UCSD-AML1 (cell line): ENCODE measurements at regions not wholly inside any gene's neighbourhood (a gene's known extent, or its start where the extent isn't known, plus 50 kb on each side); places are given as distances from the start of the nearest gene placed in this dataset.

Experiments used
- DNase-seq: peaks from one replicate; lab custom pipeline; 2025; ENCODE audit not compliant: unreplicated experiment; lab: John Stamatoyannopoulos, UW

- no peak for DNase-seq
Measured at GRCh38 chr6:117167520-117168271, 97.7 kb upstream of the VGLL2 start.

GRCh38 chr6:117168296-117169063 lies 96.9 kb upstream of the VGLL2 start:
- no peak for DNase-seq

DNA sequence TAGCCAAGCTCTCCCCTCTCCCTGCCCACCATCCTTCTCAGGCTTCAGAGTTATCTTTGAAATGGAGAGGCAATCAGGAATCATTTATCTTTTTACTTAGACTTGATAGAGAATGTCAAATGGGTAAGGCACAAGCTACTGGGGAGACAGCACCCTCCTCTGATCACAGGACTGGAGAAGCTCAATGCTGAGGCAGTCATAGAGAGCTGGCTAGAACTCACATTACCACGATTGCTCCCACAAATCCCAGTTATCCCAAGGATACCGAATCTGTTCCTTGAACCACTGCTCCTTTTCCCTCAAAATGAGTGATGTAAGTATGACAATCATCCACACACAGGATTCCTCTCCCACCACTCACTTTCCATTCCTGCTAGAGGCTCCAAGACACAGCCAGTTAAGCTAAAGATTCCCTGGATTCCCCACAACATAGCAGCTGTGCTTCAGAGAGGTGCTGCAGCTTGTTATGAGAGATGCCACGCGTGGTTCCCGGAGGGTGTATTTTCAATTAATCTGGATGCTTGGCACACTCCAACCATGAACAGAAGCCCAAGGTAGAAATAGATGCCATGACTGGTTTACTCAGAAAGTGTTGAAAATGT lies 96.2 kb upstream of the VGLL2 start:
- no peak for DNase-seq

GRCh38 chr6:117169781-117170281 lies 95.5 kb upstream of the VGLL2 start:
- DNase-seq: no peak

DNA sequence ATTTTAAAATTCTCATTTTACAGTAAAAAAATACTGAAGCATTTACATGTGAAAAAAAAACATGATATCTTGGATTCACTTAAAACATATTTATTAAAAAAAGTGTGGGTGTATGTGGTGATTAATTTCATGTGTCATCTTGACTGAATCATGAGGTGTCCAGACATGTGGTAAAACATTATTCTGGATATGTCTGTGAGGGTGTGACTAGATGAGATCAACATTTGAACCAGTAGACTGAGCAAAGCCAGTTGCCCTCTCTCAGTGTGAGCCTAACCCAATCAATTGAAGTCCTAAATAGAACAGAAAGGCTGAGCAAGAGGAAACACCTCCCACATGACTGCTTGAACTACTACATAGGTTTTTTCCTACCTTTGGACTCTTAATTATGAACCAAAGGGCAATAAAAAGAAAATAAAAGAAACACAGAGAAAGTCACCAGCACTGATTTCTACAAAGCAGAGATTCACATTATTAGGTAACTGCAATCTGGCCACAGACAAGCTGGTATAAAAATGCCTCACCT lies 90.5 kb upstream of the VGLL2 start:
- DNase-seq: no peak

DNA sequence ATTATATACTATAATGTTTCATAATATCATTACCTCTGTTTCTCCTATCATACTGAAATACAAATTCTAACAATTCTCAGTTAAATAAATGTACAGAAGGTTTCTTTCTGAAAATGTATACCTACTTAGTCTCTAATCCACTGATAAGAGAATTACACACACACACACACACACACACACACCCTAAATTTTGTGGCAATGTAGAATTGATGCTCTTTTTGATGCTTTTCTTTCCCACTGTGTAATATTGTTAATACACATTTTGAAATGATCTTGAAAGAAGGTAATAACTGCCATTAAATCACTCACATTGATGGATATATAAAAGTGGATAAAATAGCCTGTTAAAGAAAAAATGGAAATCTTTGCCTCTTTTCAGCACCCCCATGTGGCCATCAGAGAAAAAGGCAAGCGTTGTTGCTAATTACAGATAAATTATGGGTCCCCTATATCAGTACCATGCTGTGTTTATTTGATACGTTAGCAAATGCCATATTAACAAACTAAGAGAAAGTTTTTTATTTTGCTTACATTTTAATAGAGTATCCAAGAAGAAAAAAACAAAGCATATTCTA lies 76.6 kb upstream of the VGLL2 start:
- DNase-seq: no peak

DNA sequence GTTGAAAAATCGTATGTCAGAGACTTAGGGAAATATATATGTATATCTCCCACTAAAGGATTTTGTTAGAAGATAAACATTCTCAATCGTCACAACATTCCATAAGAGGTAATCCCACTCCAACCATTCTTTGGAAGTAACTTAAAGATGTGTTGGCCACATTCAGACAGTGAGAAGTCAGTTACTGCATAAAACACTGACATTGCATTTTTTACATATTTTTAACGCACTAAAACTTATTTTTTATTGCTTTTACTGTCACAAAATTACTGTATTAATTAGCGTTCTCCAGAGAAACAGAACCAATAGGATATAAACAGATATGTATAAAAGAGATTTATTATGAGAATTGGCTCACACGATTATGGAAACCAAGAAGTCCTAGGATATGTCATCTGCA lies 74.3 kb upstream of the VGLL2 start:
- no peak for DNase-seq

GRCh38 chr6:117191448-117191847 lies 73.9 kb upstream of the VGLL2 start:
- no peak for DNase-seq

GRCh38 chr6:117194271-117194670 lies 71.1 kb upstream of the VGLL2 start:
- no peak for DNase-seq

GRCh38 chr6:117194978-117195377 lies 70.4 kb upstream of the VGLL2 start:
- no peak for DNase-seq

DNA sequence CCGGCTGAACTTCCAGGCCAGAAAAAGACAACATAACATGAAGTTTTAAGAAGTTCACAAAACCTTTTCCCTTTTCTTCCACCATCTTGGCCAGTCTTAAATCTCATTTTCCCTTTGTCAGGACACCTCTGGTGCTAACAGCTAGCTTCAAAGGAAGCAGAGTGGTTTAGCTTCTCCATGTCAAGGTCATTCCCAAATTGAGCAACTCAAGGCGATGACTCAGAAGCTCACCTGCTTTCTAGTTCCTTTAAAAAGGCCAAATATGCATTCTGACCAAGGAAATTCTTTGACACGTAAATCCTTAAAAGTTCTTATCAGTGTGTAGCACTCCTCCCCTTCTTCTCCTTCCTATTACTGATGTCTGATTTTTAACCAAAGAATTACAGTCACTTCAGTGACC lies 69.6 kb upstream of the VGLL2 start:
- DNase-seq: no peak

DNA sequence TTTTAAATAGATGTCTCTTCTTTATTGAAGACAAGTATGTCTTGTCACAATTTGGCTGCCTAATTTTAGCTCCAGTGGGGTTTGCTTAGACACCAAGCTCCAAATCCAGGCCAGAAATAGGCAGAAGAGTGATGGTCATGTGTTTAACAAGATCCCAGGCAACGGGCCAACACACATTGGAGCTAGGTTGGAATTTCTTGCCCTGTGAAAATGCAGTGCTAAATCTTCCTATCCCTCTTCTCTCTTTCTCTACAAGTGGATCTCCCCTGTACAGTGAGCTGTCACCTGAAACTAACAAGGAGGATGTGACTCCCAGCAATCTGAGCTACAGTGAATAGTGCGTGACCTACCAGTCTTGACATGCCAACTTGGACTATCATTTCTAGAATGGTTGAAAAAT lies 65.3 kb upstream of the VGLL2 start:
- DNase-seq: no peak

DNA sequence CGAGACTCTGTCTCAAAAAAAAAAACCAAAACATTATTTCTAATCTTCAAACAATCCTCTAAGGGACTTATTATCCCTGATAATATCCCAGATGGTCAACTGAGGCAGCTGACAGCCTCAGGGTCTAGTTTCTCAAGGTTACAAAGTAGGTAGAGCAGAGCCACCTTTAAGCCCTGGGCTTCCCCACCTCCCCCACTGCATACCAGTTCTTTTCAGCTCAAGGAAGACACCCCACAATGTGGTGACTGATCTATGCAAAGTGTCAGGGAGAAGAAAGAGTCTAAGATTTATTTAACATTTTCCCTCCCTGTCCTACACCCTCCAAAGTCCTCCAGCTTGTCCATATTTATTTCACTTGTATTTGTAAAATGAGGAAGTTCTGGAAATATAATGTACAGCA lies 60.5 kb upstream of the VGLL2 start:
- no peak for DNase-seq

DNA sequence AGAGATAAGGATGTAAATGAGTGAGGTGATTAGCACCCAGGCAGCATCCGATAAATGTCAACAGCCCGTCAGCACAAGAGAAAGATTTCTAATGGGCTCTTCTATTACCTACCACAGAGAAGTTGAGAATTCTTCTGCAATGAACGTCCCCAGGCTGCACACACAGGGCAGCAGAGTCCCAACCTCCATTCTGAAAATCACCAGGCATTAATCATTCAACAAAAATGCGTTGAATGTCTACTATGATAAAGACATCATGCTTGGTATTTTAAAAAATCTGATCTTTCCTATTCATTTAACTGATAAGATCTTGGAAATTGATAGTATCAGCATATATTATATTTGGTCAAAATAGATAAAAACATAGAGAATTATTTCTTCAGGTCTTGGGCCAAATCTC lies 59.5 kb upstream of the VGLL2 start:
- no peak for DNase-seq

GRCh38 chr6:117206522-117206921 lies 58.8 kb upstream of the VGLL2 start:
- no peak for DNase-seq

- no peak for DNase-seq
Measured at GRCh38 chr6:117206944-117207687, 58.2 kb upstream of the VGLL2 start.

- no peak for DNase-seq
Measured at GRCh38 chr6:117210279-117210678, 55.1 kb upstream of the VGLL2 start.

GRCh38 chr6:117215353-117216090 lies 49.8 kb upstream of the VGLL2 start:
- DNase-seq: no peak
